B cell (primary cell): ENCODE measurements at regions not wholly inside any gene's neighbourhood (a gene's known extent, or its start where the extent isn't known, plus 50 kb on each side); places are given as distances from the start of the nearest gene placed in this dataset.
"Not testable (repeated sequence)": the region's sequence is repeated elsewhere in the genome, so short reads cannot be mapped to it uniquely, and the experiment has no call there.

Experiments used
- CTCF ChIP-seq: fragments of 200-600 bp; IDR thresholded peaks from one replicate; pipeline ENCODE4 v1.8.0; 2022; ENCODE audit warnings: antibody characterized with exemption, mild to moderate bottlenecking
- EZH2 ChIP-seq: IDR thresholded peaks from 2 replicates; pipeline ENCODE4 v1.6.1; 2012; ENCODE audit warnings: borderline replicate concordance, low read depth, mild to moderate bottlenecking, moderate library complexity, low read length; ENCODE audit not compliant: insufficient read depth, poor library complexity, severe bottlenecking

GRCh38 chr2:77592955-77593354, 70.8 kb upstream of the LRRTM4 start:
- TF ChIP-seq CTCF, EZH2: not testable (repeated sequence)
